ENCODE measurements at regions not wholly inside any gene's neighbourhood (a gene's known extent, or its start where the extent isn't known, plus 50 kb on each side); places are given as distances from the start of the nearest gene placed in this dataset.

DNA sequence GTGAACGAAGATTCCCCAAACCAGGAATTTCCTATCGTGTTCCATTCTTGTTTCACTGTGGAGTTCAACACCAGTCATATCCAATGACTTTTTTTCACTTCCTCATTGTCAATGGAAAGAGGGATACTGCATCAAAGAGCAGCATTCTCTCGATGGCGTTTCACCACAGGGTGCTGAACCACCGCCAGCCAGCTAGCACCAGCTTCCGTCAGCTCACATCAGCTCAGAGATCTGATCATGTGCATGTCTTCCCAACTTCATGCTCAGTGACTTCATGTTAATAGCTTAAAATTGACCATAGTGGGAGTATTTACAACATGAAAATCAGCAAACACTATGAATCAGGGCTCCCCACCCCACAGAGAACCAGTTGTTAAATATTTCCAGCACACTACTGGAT, 359.9 kb downstream of the TNS1 start:
- TF ChIP-seq TAF1 (IDR thresholded peaks at IDR 0.05; ENCODE audit: low read depth, low read length) (no peak), POLR2A (IDR thresholded peaks at IDR 0.05; ENCODE audit: low read depth, low read length) (no peak)
